Panc1 (cell line): ENCODE measurements at regions not wholly inside any gene's neighbourhood (a gene's known extent, or its start where the extent isn't known, plus 50 kb on each side); places are given as distances from the start of the nearest gene placed in this dataset.

Source experiments
- ATAC-seq: fragments of 200-7000 bp; cut with Tn5 transposase; 2 replicates; pipeline ENCODE4 v1.9.1; 2020; ENCODE audit warnings: mild to moderate bottlenecking, moderate library complexity
- BruUV-seq: library from RNA; stranded (reverse); fragments of 400-500 nt; replicated peaks from 2 replicates; lab custom pipeline; 2021; lab: Mats Ljungman, UMichigan
- CTCF ChIA-PET: fragments of 300-600 bp; sonication (Branson Sonifier 250); formaldehyde crosslinking; loops from one replicate; lab custom pipeline; 2022; ENCODE audit warnings: antibody characterized with exemption; lab: Charles Lee
- POLR2A ChIA-PET: fragments of 300-600 bp; sonication (Branson Sonifier 250); formaldehyde crosslinking; loops from one replicate; lab custom pipeline; 2022; ENCODE audit warnings: antibody characterized with exemption; lab: Charles Lee
- DNase-seq: peaks from one replicate; pipeline ENCODE4 v3.0.0-alpha.2; 2010; ENCODE audit warnings: low read depth, low spot score
- H3K27ac ChIP-seq: 2 replicates; pipeline ENCODE4 v1.5.1; 2011; ENCODE audit warnings: mild to moderate bottlenecking, low read length, inconsistent platforms
- H3K27me3 ChIP-seq: fragments of 200-500 bp; sonication (Bioruptor generic); 2 replicates; pipeline ENCODE4 v1.6.0; 2014; ENCODE audit warnings: low read length, inconsistent platforms; ENCODE audit not compliant: control insufficient read depth, insufficient read depth
- H3K36me3 ChIP-seq: fragments of 200-500 bp; sonication (Bioruptor generic); 2 replicates; pipeline ENCODE4 v1.5.1; 2014; ENCODE audit warnings: inconsistent platforms, mild to moderate bottlenecking, low read length, moderate library complexity; ENCODE audit not compliant: control insufficient read depth, insufficient read depth
- H3K4me1 ChIP-seq: 2 replicates; pipeline ENCODE4 v1.5.1; 2011; ENCODE audit warnings: inconsistent platforms, mild to moderate bottlenecking, low read length, moderate library complexity; ENCODE audit not compliant: control insufficient read depth, insufficient read depth
- H3K4me3 ChIP-seq, 2 experiments: 2 replicates each; pipeline ENCODE4 v1.5.1; 2011 to 2012; ENCODE audit warnings: low read depth in 2 of 2, low read length in 2 of 2, mild to moderate bottlenecking in 2 of 2, inconsistent platforms in 1 of 2, moderate library complexity in 1 of 2
- H3K9me3 ChIP-seq: fragments of 200-500 bp; sonication (Bioruptor generic); 2 replicates; pipeline ENCODE4 v1.5.1; 2014; ENCODE audit warnings: low read depth, mild to moderate bottlenecking, inconsistent platforms, low read length, moderate library complexity; ENCODE audit not compliant: control insufficient read depth, insufficient read depth
- CTCF ChIP-seq: fragments of 450-650 bp; IDR thresholded peaks from 2 replicates; pipeline ENCODE4 v1.5.1; 2017; ENCODE audit warnings: mild to moderate bottlenecking
- POLR2AphosphoS5 ChIP-seq: IDR thresholded peaks from 2 replicates; pipeline ENCODE4 v1.6.1; 2012; ENCODE audit warnings: mild to moderate bottlenecking, low read depth, low read length, moderate library complexity
- REST ChIP-seq, 2 experiments: IDR thresholded peaks; 2 replicates each; pipeline ENCODE4 v1.6.1; 2011 to 2012; ENCODE audit warnings: low read depth in 2 of 2, control low read depth in 1 of 2, low read length in 1 of 2, mild to moderate bottlenecking in 1 of 2, moderate library complexity in 1 of 2; ENCODE audit not compliant: insufficient read depth in 1 of 2
- SIN3A ChIP-seq: IDR thresholded peaks from 2 replicates; pipeline ENCODE4 v1.6.1; 2012; ENCODE audit warnings: low read depth, mild to moderate bottlenecking, low read length, moderate library complexity, borderline replicate concordance; ENCODE audit not compliant: insufficient read depth
- TCF7L2 ChIP-seq: IDR thresholded peaks from 2 replicates; pipeline ENCODE4 v1.6.1; 2011; ENCODE audit warnings: mild to moderate bottlenecking, low read depth, low read length, inconsistent platforms
- in situ Hi-C: cut with HindIII; loops from 2 replicates; pipeline ENCODE4 v1.10.0; 2016; ENCODE audit warnings: low sequenced_read_pairs, low pct_unique_long_range_greater_than_20kb
- intact Hi-C: fragments of 100-400 bp; cut with micrococcal nuclease; formaldehyde crosslinking; loops from one replicate; pipeline ENCODE4 v1.10.0; 2022; ENCODE audit not compliant: unreplicated experiment

GRCh38 chr10:61219696-61220095 is 233.5 kb downstream of the TMEM26 start:
- ChIA-PET CTCF (no interaction called here), POLR2A (no interaction called here)
- no peaks in the 10 kb centered on the region for H3K9me3 ChIP-seq
- no peak for DNase-seq
- no peak overlapping the region for H3K27ac ChIP-seq
- TF ChIP-seq SIN3A = no peak
- no peak for TF ChIP-seq POLR2AphosphoS5
- no peak for TF ChIP-seq REST (IDR thresholded peaks at IDR 0.05; ENCODE audit: insufficient read depth in 1 of 2, low read depth in 2 of 2, low read length in 1 of 2)
- TF ChIP-seq CTCF = no peak
- no peak for TF ChIP-seq TCF7L2
- in situ Hi-C loops (no loop called here), intact Hi-C loops (no loop called here)
- ATAC-seq = no peak
- no TSS peak for BruUV-seq
- H3K4me3 ChIP-seq = no peak overlapping the region
- H3K4me1 ChIP-seq = no peaks in the 10 kb centered on the region
- H3K36me3 ChIP-seq = no peaks in the 10 kb centered on the region
- H3K27me3 ChIP-seq = no peaks in the 10 kb centered on the region

GRCh38 chr10:61217851-61218565 is 235.2 kb downstream of the TMEM26 start:
- in situ Hi-C loops (no loop called here), intact Hi-C loops (no loop called here)
- POLR2A ChIA-PET = no interaction called here
- Histone ChIP-seq H3K27me3 (no peaks in the 10 kb centered on the region), H3K36me3 (no peaks in the 10 kb centered on the region), H3K27ac (no peak overlapping the region), H3K9me3 (no peaks in the 10 kb centered on the region), H3K4me3 (no peak overlapping the region), H3K4me1 (no peaks in the 10 kb centered on the region)
- CTCF ChIA-PET = no interaction called here
- DNase-seq (no peak), ATAC-seq (no peak)
- TF ChIP-seq REST (IDR thresholded peaks at IDR 0.05; ENCODE audit: insufficient read depth in 1 of 2, low read depth in 2 of 2, low read length in 1 of 2) (no peak), SIN3A (no peak), POLR2AphosphoS5 (no peak), TCF7L2 (no peak), CTCF (no peak)
- BruUV-seq = no TSS peak
